ENCODE measurements at regions not wholly inside any gene's neighbourhood (a gene's known extent, or its start where the extent isn't known, plus 50 kb on each side); places are given as distances from the start of the nearest gene placed in this dataset.
"Not testable (repeated sequence)": the region's sequence is repeated elsewhere in the genome, so short reads cannot be mapped to it uniquely, and the experiment has no call there.

DNA sequence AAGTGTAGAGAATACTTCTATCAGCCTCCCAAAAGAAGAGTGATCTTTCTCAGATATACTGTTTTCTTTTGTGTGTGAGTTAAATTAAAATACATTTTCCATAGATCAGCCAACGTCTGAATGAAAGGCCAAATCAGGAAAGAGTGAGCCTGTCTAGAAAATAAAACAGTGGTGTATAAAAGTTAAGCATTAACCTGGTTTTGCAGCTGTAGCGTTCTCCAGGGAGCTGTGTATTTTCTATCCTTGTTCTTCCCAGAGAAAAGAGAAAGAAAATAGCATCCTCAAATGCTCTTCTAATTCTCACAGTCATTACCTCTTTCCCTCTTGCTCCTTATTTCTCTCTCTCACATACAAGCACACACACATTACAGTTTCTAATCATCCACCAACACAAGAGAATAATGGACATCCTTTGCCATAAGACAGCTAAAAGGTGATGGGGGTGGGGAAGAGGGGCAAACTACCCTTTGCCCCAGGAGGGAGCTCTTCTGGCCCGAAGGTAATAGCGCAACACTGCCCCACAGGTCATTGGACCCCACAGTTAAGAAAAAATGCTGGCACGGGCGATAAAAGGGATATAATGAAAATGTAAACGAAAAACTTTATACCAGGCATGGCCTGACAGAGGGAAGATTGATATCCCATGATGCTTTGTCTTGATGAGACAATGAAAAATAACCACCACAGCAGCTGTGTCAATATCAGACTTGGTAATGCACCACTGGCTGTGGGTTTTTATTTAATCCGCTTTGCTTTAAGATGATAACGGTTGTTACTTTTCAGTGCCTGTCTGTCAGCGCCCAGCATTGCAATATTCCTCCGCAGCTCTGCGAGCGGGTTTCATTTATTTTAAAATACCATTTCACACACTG lies 150.3 kb downstream of the NUF2 start:
- TF ChIP-seq, protein P1, sequence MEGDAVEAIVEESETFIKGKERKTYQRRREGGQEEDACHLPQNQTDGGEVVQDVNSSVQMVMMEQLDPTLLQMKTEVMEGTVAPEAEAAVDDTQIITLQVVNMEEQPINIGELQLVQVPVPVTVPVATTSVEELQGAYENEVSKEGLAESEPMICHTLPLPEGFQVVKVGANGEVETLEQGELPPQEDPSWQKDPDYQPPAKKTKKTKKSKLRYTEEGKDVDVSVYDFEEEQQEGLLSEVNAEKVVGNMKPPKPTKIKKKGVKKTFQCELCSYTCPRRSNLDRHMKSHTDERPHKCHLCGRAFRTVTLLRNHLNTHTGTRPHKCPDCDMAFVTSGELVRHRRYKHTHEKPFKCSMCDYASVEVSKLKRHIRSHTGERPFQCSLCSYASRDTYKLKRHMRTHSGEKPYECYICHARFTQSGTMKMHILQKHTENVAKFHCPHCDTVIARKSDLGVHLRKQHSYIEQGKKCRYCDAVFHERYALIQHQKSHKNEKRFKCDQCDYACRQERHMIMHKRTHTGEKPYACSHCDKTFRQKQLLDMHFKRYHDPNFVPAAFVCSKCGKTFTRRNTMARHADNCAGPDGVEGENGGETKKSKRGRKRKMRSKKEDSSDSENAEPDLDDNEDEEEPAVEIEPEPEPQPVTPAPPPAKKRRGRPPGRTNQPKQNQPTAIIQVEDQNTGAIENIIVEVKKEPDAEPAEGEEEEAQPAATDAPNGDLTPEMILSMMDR (IDR thresholded peaks at IDR 0.05; ENCODE audit: low read depth, low read length, missing control alignments), result no peak
- DNase-seq (ENCODE audit: extremely low read depth, low read depth), result no peak
- H3K4me3 ChIP-seq (replicated peaks; ENCODE audit: low read depth, low read length), result no peak overlapping the region

DNA sequence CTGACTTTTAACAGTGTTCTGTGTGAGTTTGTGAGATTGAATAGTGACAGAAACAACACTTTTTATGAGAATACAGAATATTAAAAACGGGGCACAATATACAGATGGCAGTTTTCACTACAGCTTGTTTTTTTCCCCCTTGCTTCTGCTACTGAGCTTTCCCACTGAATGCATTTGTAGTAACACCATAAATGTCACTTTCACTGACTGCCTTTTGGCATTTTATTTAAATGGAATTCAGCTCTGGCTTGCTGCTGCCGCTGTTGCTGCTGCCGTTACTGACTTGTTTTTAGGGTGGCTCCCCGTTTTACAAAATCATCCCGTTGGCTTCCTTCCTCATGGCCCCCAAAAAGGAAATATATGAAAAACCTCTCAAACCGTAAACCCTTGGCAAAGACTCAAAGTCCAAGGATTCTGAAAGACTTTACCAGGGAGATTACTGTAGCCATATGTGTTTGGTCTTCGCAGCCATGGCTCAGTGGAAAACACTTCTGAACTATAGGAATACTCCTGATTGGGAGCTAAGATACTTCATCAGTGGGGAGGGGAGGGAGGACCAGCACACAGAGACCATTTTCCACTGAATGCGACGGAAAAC lies 151.0 kb downstream of the NUF2 start:
- DNase-seq (ENCODE audit: extremely low read depth, low read depth), result no peak
- TF ChIP-seq, protein P1 (IDR thresholded peaks at IDR 0.05; ENCODE audit: low read depth, low read length, missing control alignments), result no peak
- no peak overlapping the region for H3K4me3 ChIP-seq (replicated peaks; ENCODE audit: low read depth, low read length)

DNA sequence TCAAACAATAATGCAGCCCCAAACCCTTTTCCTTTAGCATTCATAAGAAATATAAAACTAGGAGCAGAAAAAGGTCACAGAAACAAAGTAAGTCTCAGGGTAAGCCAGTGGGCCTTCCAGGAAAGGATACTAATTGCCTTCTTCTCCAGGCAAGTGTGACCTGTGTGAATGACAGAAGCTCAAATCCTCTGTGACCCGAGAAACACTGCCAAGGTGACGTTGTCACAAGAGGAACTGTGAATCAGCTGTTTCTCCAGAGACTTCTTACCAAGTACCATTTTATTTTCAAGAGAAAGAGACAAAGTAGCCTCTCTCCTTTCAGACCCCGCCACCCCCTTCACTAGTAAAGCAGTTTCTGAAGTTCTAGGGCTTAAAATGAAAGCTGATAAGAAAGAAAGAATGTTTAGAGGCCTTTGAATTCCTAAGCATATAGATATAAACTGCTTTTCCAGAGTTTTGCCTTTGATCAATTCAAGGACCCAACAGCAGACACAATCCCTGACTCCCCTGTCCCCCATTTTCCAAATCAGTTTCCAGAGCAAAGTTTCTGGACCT lies 155.6 kb downstream of the NUF2 start:
- TF ChIP-seq, protein P1 (IDR thresholded peaks at IDR 0.05; ENCODE audit: low read depth, low read length, missing control alignments), result no peak
- no peak for DNase-seq (ENCODE audit: extremely low read depth, low read depth)
- H3K4me3 ChIP-seq (replicated peaks; ENCODE audit: low read depth, low read length), result no peak overlapping the region

DNA sequence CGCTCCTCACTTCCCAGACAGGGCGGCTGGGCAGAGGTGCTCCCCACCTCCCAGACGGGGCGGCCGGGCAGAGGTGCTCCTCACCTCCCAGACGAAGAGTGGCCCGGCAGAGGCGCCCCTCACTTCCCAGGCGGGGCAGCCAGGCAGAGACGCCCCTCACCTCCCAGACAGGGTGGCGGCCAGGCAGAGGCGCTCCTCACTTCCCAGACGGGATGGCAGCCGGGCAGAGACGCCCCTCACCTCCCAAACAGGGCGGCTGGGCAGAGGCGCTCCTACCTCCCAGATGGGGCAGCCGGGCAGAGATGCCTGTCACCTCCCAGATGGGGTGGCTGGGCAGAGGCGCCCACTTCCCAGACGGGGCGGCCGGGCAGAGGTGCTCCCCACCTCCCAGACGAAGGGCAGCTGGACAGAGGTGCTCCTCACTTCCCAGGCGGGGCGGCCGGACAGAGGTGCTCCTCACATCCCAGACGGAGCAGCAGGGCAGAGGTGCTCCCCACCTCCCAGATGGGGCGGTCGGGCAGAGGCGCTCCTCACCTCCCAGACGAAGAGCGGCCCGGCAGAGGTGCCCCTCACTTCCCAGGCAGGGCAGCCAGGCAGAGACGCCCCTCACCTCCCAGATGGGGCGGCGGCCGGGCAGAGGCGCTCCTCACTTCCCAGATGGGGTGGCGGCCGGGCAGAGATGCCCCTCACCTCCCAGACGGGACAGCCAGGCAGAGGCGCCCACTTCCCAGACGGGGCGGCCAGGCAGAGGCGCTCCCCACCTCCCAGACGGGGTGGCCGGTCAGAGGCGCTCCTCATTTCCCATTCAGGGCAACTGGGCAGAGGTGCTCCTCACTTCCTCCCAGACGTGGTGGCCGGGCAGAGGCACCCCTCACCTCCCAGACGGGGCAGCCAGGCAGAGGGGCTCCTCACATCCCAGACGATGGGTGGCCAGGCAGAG lies 176.9 kb downstream of the NUF2 start:
- H3K4me3 ChIP-seq (replicated peaks; ENCODE audit: low read depth, low read length); DNase-seq (ENCODE audit: extremely low read depth, low read depth): not testable (repeated sequence)

DNA sequence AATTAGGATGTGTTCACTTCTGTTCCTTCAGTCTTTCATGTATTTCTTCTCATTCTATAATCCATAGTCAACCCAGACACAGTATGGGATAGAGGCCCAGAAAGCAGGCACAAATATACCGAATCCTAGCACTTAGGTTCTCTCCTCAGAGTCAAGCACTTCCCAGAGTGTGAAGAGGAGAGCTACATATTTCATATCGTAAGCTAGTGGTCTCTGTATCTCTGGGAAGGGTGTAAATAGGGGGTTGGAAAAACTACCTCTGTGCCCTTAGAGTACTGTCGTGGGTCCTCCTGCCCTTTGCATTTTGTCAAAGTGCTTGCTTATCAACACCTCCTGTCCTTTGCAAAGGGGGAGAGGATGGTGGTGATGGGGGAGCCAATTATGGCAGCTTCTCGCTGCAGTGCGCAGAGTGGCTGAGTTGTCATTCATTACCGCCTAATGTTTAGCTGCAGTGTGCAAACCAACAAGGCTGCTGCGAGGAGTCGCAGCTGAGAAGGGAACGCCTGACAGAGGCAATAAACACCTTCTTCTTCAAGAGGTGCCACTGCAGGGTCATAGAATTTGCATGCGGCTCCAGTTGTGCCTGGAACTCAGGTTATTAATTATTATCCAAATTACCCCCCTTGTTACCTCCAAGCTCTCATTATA lies 182.7 kb downstream of the NUF2 start:
- TF ChIP-seq, protein P1 (IDR thresholded peaks at IDR 0.05; ENCODE audit: low read depth, low read length, missing control alignments), result no peak
- no peak for DNase-seq (ENCODE audit: extremely low read depth, low read depth)

DNA sequence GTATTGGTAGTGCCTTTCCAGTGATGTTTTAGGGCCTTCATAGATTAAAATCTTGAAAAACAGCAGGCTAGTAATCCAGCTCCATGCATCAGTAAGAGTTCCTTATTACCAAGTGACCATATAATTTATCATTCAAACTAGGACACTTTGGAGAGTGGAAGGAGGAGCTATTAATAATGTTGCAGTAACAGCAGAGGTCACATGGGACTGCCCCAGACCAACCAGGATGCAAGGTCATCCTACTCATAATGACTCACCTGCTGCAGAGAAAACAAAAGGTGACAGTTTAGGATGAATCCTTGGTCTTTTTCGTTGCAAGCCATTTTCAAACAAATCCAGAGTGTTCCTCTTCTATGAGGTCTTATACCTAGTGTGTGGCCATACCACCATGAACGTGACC lies 187.4 kb downstream of the NUF2 start:
- no peak for DNase-seq (ENCODE audit: extremely low read depth, low read depth)
- H3K4me3 ChIP-seq (replicated peaks; ENCODE audit: low read depth, low read length), result no peak overlapping the region
- TF ChIP-seq, protein P1 (IDR thresholded peaks at IDR 0.05; ENCODE audit: low read depth, low read length, missing control alignments), result no peak

More for the DNA sequence above, 182.7 kb downstream of the NUF2 start:
- H3K4me3 ChIP-seq (replicated peaks; ENCODE audit: low read depth, low read length), result no peak overlapping the region
